ENCODE measurements at regions not wholly inside any gene's neighbourhood (a gene's known extent, or its start where the extent isn't known, plus 50 kb on each side); places are given as distances from the start of the nearest gene placed in this dataset.

GRCh38 chr5:12003680-12004079 lies 99.4 kb upstream of the CTNND2 start:
- TF ChIP-seq, protein P1, sequence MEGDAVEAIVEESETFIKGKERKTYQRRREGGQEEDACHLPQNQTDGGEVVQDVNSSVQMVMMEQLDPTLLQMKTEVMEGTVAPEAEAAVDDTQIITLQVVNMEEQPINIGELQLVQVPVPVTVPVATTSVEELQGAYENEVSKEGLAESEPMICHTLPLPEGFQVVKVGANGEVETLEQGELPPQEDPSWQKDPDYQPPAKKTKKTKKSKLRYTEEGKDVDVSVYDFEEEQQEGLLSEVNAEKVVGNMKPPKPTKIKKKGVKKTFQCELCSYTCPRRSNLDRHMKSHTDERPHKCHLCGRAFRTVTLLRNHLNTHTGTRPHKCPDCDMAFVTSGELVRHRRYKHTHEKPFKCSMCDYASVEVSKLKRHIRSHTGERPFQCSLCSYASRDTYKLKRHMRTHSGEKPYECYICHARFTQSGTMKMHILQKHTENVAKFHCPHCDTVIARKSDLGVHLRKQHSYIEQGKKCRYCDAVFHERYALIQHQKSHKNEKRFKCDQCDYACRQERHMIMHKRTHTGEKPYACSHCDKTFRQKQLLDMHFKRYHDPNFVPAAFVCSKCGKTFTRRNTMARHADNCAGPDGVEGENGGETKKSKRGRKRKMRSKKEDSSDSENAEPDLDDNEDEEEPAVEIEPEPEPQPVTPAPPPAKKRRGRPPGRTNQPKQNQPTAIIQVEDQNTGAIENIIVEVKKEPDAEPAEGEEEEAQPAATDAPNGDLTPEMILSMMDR (conservative IDR thresholded peaks at IDR 0.05): no peak
- TF ChIP-seq ZFX (IDR thresholded peaks at IDR 0.05): no peak
